Nephron (organoid): ENCODE measurements at regions not wholly inside any gene's neighbourhood (a gene's known extent, or its start where the extent isn't known, plus 50 kb on each side); places are given as distances from the start of the nearest gene placed in this dataset.
"Not testable (repeated sequence)": the region's sequence is repeated elsewhere in the genome, so short reads cannot be mapped to it uniquely, and the experiment has no call there.

Source experiments
- H3K27ac Mint-ChIP-seq, 3 experiments: 2 replicates each; pipeline ENCODE4 v1.8.0; 2020; ENCODE audit warnings: mixed read lengths in 3 of 3, mild to moderate bottlenecking in 2 of 3, moderate library complexity in 1 of 3
- H3K27me3 Mint-ChIP-seq: 2 replicates; pipeline ENCODE4 v1.8.0; 2021; ENCODE audit warnings: low read depth, mild to moderate bottlenecking, moderate library complexity, mixed read lengths
- H3K36me3 Mint-ChIP-seq: 2 replicates; pipeline ENCODE4 v1.8.0; 2020; ENCODE audit warnings: low read depth, mixed read lengths
- H3K4me1 Mint-ChIP-seq: 2 replicates; pipeline ENCODE4 v1.8.0; 2020; ENCODE audit warnings: mixed read lengths
- H3K4me3 Mint-ChIP-seq, 3 experiments: 2 replicates each; pipeline ENCODE4 v1.8.0; 2020; ENCODE audit warnings: mild to moderate bottlenecking in 3 of 3, mixed read lengths in 3 of 3, moderate library complexity in 2 of 3
- H3K9me3 Mint-ChIP-seq: 2 replicates; pipeline ENCODE4 v1.8.0; 2020; ENCODE audit warnings: mixed read lengths
- CTCF ChIP-seq, 3 experiments: fragments of 200-600 bp; sonication (generic); IDR thresholded peaks; one replicate each; pipeline ENCODE4 v1.5.0; 2021; ENCODE audit warnings: antibody characterized with exemption in 3 of 3; ENCODE audit not compliant: unreplicated experiment in 3 of 3

- peaks cover 22% of the 10 kb centered on the region for H3K4me1 Mint-ChIP-seq
- H3K4me3 Mint-ChIP-seq, result no peak overlapping the region
- no peaks in the 10 kb centered on the region for H3K27me3 Mint-ChIP-seq
- TF ChIP-seq CTCF (IDR thresholded peaks at IDR 0.05; ENCODE audit: unreplicated experiment in 3 of 3), result no peak
- peaks cover 5% of the 10 kb centered on the region for H3K36me3 Mint-ChIP-seq
- H3K9me3 Mint-ChIP-seq, result peaks cover 16% of the 10 kb centered on the region
- H3K27ac Mint-ChIP-seq, result no peak overlapping the region
Measured at GRCh38 chr6:169106176-169106575, 147.5 kb downstream of the THBS2 start.

- Mint-ChIP-seq H3K9me3 (peaks cover 12% of the 10 kb centered on the region), H3K36me3 (no peaks in the 10 kb centered on the region), H3K4me3 (no peak overlapping the region), H3K27ac (no peak overlapping the region), H3K27me3 (peaks cover 6% of the 10 kb centered on the region), H3K4me1 (peaks cover 15% of the 10 kb centered on the region)
- TF ChIP-seq CTCF (IDR thresholded peaks at IDR 0.05; ENCODE audit: unreplicated experiment in 3 of 3), result no peak
Measured at GRCh38 chr6:169101981-169102380, 151.7 kb downstream of the THBS2 start.

- Mint-ChIP-seq H3K9me3 (peaks cover 12% of the 10 kb centered on the region), H3K27me3 (peaks cover 6% of the 10 kb centered on the region), H3K27ac (no peak overlapping the region), H3K4me1 (peaks cover 10% of the 10 kb centered on the region), H3K36me3 (no peaks in the 10 kb centered on the region), H3K4me3 (no peak overlapping the region)
- TF ChIP-seq CTCF (IDR thresholded peaks at IDR 0.05; ENCODE audit: unreplicated experiment in 3 of 3), result no peak
Measured at GRCh38 chr6:169101036-169101805, 152.4 kb downstream of the THBS2 start.

GRCh38 chr6:169099411-169100202, 154.0 kb downstream of the THBS2 start:
- H3K9me3 Mint-ChIP-seq, result peaks cover 12% of the 10 kb centered on the region
- no peaks in the 10 kb centered on the region for H3K36me3 Mint-ChIP-seq
- peaks cover 6% of the 10 kb centered on the region for H3K27me3 Mint-ChIP-seq
- H3K27ac Mint-ChIP-seq, result no peak overlapping the region
- peaks cover 16% of the 10 kb centered on the region for H3K4me1 Mint-ChIP-seq
- no peak overlapping the region for H3K4me3 Mint-ChIP-seq
- TF ChIP-seq CTCF (IDR thresholded peaks at IDR 0.05; ENCODE audit: unreplicated experiment in 3 of 3), result no peak

GRCh38 chr6:169098651-169099050, 155.0 kb downstream of the THBS2 start:
- H3K27ac Mint-ChIP-seq, H3K27me3 Mint-ChIP-seq, H3K4me3 Mint-ChIP-seq, H3K36me3 Mint-ChIP-seq: not testable (repeated sequence)
- Mint-ChIP-seq H3K9me3 (peaks cover 11% of the 10 kb centered on the region), H3K4me1 (peaks cover 16% of the 10 kb centered on the region)

- Mint-ChIP-seq H3K27ac (no peak overlapping the region), H3K4me1 (peaks cover 16% of the 10 kb centered on the region), H3K9me3 (peaks cover 13% of the 10 kb centered on the region), H3K4me3 (no peak overlapping the region), H3K27me3 (peaks cover 6% of the 10 kb centered on the region), H3K36me3 (no peaks in the 10 kb centered on the region)
- TF ChIP-seq CTCF (IDR thresholded peaks at IDR 0.05; ENCODE audit: unreplicated experiment in 3 of 3), result no peak
Measured at GRCh38 chr6:169098116-169098515, 155.5 kb downstream of the THBS2 start.
